Upper lobe of left lung (tissue), 4 donors: ENCODE measurements at regions not wholly inside any gene's neighbourhood (a gene's known extent, or its start where the extent isn't known, plus 50 kb on each side); places are given as distances from the start of the nearest gene placed in this dataset.

Source experiments
- CTCF ChIP-seq, 6 experiments: fragments of 450-650 bp in 4 of 6; fragments of 200-600 bp in 2 of 6; sonication (generic) in 2 of 6; IDR thresholded peaks; one replicate each; pipeline ENCODE4 v1.5.1; 2016 to 2019; ENCODE audit warnings: antibody characterized with exemption in 6 of 6
- EP300 ChIP-seq, 4 donors: sonication (generic); formaldehyde crosslinking; IDR thresholded peaks; one replicate each; pipeline ENCODE4 v1.5.1; 2017; ENCODE audit warnings: antibody characterized with exemption in 4 of 4, control low read depth in 2 of 4
- POLR2A ChIP-seq, 4 donors: fragments of 450-650 bp; IDR thresholded peaks; one replicate each; pipeline ENCODE4 v1.5.1; 2016 to 2017; ENCODE audit warnings: antibody characterized with exemption in 4 of 4, mild to moderate bottlenecking in 2 of 4

GRCh38 chr14:80395031-80395430 is 183.7 kb upstream of the DIO2 start:
- no peak for TF ChIP-seq POLR2A (IDR thresholded peaks at IDR 0.05)
- TF ChIP-seq CTCF (IDR thresholded peaks at IDR 0.05) = no peak
- no peak for TF ChIP-seq EP300 (IDR thresholded peaks at IDR 0.05)
